CMK (cell line): ENCODE measurements at regions not wholly inside any gene's neighbourhood (a gene's known extent, or its start where the extent isn't known, plus 50 kb on each side); places are given as distances from the start of the nearest gene placed in this dataset.
"Not testable (repeated sequence)": the region's sequence is repeated elsewhere in the genome, so short reads cannot be mapped to it uniquely, and the experiment has no call there.

Experiments used
- DNase-seq: peaks from one replicate; pipeline ENCODE4 v3.0.0-alpha.2; 2010; ENCODE audit warnings: low read depth

GRCh38 chr4:170698334-170698733 lies 608.6 kb upstream of the AADAT start:
- DNase-seq: no peak

DNA sequence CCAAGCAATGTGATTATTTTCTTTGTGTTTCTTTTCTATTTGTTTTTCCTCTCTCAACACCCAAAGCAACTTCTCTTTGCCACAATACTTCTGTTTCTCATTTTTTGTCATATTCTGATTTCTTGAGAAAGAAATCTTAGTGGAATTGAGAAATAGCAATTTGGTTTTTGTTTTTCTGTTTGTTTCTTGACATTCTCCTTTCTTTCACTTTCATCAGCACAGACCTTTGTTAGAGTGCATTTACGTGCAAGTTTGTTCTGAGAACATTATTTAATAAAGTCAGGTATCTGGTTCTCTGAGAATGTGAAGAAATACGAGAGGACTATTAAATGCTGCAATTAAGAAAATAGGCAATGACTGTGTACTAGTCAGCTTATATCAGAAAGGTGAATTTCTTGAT lies 608.1 kb upstream of the AADAT start:
- DNase-seq: no peak

- DNase-seq: no peak
Measured at GRCh38 chr4:170697045-170697444, 607.3 kb upstream of the AADAT start.

DNA sequence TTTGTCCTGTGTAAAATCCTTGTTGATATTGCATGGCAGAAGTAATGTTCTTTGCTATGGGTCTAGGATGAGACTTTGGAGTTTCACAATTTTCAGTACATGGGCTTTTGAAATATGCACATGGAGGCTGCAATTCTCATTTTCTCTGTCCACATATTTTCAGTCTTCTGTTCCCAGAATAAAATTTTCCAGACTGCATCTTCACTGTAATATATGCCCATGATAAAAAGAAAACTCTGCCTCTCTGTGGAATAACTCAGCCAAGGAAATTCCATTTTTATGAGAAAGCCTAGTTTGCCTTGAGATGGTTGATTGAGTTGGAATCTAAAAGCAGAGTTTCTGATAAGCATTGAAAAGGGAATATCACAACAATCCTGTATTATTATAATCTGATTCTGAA lies 601.4 kb upstream of the AADAT start:
- DNase-seq: no peak

DNA sequence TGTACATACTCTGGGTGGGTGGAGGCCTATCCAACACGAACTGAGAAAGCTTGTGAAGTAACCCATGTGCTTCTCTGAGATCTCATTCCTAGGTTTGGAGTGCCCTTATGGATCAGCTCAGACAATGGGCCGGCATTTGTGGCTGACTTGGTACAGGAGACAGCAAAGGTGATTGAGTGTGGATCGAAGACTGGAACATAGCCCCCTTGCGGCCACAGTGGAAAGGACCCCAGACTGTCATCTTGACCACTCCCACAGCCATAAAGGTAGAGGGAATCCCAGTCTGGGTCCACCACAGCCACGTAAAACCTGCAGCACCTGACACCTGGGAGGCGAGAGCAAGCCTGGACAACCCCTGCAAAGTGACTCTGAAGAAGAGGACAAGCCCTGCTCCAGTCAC lies 598.0 kb upstream of the AADAT start:
- DNase-seq: no peak

DNA sequence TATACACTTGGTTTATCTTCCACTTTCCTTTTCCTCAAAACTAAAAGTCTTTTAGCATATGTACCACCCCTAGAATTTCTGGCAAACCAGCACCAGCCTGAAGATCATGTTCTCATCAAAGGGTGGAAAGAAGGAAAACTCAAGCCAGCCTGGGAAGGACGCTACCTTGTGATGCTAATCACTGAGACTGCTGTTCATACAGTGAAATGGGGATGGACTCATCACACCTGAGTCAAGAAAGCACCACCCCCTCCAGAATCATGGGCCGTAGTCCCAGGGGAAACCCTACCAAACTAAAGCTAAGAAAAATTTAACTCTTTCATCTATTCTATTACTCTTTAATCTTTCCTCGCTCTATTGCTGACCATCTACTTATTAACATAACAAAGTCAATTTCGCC lies 595.9 kb upstream of the AADAT start:
- DNase-seq: not testable (repeated sequence)

- no peak for DNase-seq
Measured at GRCh38 chr4:170682558-170683294, 593.0 kb upstream of the AADAT start.

DNA sequence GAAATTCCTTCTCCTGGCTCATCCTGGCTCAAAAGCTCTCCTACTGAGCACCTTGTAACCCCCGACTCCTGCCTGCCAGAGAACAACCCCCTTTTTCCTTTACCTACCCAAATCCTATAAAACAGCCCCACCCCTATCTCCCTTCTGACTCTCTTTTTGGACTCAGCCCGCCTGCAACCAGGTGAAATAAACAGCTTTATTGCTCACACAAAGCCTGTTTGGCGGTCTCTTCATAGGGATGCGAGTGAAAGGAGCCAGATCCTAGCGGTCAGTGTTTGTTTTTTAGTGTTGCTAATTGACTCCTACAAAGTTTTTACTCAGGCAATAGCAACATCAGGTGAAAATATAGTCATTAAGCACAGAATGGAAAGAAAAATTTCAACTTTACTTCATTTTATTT lies 592.3 kb upstream of the AADAT start:
- not testable (repeated sequence) for DNase-seq

DNA sequence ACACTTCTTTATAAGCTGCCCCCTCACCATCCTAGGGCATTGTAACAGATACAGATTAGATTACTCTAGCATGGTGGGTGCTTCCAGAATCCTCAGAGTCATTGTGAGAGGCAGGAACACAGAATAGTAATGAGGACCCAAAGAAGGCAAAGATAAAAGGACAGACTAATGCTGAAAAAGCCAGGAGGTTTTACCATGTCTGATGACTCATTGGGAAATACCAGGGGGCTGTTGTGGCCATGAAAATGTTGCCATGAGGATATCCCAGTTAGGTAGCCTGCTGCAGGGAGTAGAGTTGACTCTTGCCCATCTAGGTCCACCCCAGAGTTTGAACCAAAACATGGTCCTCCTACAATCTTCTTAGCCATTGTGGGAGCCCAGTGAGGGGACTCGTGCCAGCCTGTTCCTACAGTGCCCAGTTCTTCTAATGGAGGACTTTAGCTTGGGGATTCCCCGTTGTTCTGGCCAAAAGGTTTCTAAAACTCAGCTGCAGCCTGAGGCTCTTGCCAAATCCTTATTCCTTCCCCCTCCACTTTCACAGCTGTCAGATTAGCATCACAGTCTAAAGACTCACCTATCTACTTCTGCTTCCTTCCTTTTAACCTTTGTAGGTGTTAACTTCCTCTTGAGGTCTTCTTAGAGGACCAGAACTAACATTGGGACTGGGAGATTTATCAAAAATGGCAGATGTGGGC lies 586.0 kb upstream of the AADAT start:
- DNase-seq: no peak

GRCh38 chr4:170674176-170674575 lies 584.4 kb upstream of the AADAT start:
- no peak for DNase-seq

GRCh38 chr4:170672381-170672965 lies 582.7 kb upstream of the AADAT start:
- no peak for DNase-seq

GRCh38 chr4:170671171-170671570 lies 581.4 kb upstream of the AADAT start:
- DNase-seq: no peak

GRCh38 chr4:170667814-170668213 lies 578.1 kb upstream of the AADAT start:
- no peak for DNase-seq

DNA sequence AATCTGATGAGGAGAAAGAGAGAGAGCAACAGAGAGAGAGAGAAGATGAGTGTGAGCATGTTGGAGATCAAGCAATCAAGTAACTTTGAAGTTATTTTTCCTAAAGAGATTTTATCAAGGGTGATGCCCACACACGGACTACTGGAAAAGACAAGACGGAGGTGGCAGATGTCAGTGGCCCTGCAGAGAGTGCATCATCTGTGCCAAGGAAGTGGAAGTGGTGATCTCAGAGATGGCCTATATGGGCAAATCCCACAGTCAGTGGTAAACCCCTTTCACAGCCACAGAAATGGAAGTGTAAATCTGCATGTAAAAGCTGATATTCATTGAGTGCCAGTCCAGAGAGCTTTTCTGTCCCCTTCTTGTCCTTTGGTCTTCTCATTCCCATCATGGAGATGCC lies 577.2 kb upstream of the AADAT start:
- DNase-seq: no peak

DNA sequence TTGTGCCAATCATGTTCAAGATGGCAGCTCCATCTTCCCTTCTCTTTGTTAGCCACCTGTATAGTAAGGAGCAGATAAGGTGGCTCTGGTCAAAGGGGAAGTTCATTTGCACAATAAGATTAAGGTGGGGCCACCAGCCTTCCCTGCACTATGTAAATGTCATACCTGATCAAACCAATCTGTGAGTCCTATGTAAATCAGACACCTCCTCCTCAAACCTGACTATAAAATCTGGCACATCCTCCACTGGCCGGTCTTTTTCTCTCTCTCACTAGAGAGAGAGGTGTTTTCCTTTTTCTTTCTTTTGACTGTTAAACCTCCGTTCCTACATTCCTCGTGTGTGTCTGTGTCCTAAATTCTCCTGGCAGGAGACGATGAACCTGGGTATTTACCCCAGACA lies 572.5 kb upstream of the AADAT start:
- no peak for DNase-seq

DNA sequence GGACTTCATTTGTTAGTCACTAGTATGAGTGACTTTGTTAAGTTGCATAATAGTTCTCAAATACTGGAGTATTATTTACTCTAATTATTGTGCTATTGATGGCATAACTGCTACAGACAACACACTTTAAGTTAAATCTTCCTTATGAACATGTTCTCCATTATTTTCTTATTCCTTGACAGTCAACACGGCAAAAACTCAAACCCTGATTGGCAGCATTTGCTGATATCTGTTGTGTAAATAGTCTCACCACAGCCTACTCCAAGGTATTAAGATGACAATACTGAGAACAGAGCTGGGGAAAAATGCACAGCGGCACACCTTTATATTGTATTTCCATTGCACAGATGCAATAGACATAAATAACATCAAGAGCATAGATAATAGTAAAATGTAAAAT lies 568.0 kb upstream of the AADAT start:
- no peak for DNase-seq

DNA sequence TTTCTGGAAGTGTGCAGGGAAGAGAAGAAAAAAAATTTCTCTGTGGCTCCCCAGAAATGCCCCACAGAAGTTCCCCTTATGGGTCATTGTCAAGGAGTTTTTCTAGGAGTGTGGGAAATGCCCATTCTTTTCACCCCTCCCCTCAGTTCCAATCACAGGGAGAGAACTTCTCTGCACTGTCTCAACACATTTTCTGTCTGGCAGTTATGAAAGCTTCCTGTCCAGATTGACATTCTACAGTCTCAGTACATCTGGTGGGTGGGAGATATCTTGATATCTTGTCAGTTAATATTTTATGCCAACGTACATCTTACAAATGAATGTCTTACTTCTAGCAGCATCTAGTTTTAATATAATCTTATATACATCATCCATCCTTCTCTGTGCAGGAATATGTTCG lies 566.8 kb upstream of the AADAT start:
- no peak for DNase-seq

- no peak for DNase-seq
Measured at GRCh38 chr4:170652571-170652970, 562.8 kb upstream of the AADAT start.

GRCh38 chr4:170651786-170652185 lies 562.0 kb upstream of the AADAT start:
- no peak for DNase-seq

DNA sequence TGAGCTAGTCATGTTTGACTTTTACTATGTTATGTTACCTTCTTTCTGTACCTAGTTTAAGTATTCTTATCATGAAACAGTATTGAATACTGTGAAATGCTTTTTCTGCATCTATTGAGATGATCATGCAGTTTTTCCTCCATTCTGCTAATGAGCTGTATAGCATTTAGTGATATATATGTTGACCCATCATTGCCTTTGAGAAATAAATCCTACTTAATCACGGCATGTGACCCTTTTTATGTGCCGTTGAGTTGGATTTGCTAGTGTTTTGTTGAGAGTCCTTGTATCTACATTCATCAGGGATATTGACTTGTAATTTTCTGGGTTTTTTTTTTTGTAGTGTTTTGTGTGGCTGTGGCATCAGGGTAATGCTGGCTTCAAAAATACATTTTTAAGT lies 537.7 kb upstream of the AADAT start:
- DNase-seq: no peak

GRCh38 chr4:170623899-170624298 lies 534.1 kb upstream of the AADAT start:
- DNase-seq: no peak

DNA sequence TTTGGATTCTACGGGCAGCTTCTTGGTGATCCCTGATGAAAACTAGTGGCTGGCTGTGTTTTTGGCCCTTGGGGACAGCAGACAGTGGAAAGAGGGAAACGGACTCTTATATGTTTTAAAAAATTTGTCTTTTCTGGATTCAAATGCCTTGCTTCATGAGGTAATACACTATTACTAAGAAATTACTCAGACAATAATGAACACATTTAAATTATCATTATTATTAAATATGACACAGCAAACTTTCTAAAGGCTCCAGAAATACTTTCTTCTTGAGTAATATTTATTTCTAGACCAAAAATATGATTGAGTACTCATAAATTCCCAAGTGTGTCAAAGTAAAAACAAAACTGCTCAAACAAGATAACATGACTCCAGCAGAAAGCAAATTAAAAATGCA lies 520.7 kb upstream of the AADAT start:
- no peak for DNase-seq

DNA sequence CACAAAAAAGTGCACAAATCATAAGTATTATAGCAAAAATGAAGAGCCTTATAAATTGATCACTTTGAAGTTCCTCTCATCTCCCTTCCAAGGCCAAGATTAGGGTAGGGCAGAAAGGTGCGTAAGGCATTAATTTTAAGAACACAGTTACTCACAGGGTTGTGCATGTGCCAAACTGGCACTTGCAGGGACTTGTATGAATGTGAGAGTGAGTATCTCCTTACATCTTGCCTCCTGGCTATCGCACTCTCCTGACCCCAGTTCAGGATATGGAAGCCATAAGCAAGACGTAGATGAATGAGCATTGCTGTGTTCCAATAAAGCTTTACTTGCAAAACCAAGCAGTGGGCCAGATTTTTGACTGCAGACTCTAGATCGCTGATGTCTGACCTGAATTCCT lies 510.1 kb upstream of the AADAT start:
- DNase-seq: no peak

GRCh38 chr4:170591076-170591475 lies 501.3 kb upstream of the AADAT start:
- DNase-seq: no peak
